OCI-LY1 (cell line): ENCODE measurements at regions not wholly inside any gene's neighbourhood (a gene's known extent, or its start where the extent isn't known, plus 50 kb on each side); places are given as distances from the start of the nearest gene placed in this dataset.

Experiments used
- H2AFZ ChIP-seq: fragments of 200-600 bp; sonication (generic), shearing (Covaris generic); 2 replicates; pipeline ENCODE4 v1.6.0; 2014; ENCODE audit warnings: antibody characterized with exemption, mild to moderate bottlenecking, low read length
- H3F3A ChIP-seq: fragments of 200-600 bp; sonication (generic), shearing (Covaris generic); 2 replicates; pipeline ENCODE4 v1.6.0; 2014; ENCODE audit warnings: mild to moderate bottlenecking, antibody characterized with exemption, low read length, moderate library complexity; ENCODE audit not compliant: insufficient read depth
- H3K27ac ChIP-seq: fragments of 200-600 bp; sonication (generic); 2 replicates; pipeline ENCODE4 v1.5.1; 2014; ENCODE audit warnings: low read length, mixed run types, mild to moderate bottlenecking, low read depth; ENCODE audit not compliant: poor library complexity, severe bottlenecking
- H3K27me3 ChIP-seq: fragments of 200-600 bp; sonication (generic); 2 replicates; pipeline ENCODE4 v1.6.0; 2014; ENCODE audit warnings: antibody characterized with exemption, mild to moderate bottlenecking, low read length, moderate library complexity; ENCODE audit not compliant: insufficient read depth
- H3K36me3 ChIP-seq: fragments of 200-600 bp; sonication (generic); 2 replicates; pipeline ENCODE4 v1.6.1; 2014; ENCODE audit warnings: mild to moderate bottlenecking, antibody characterized with exemption, low read length, moderate library complexity, mixed read lengths; ENCODE audit not compliant: insufficient read depth
- H3K4me1 ChIP-seq: fragments of 200-600 bp; sonication (generic); 2 replicates; pipeline ENCODE4 v1.5.1; 2014; ENCODE audit warnings: mild to moderate bottlenecking, low read length, moderate library complexity; ENCODE audit not compliant: insufficient read depth, severe bottlenecking
- H3K4me2 ChIP-seq: fragments of 200-600 bp; sonication (generic), shearing (Covaris generic); 2 replicates; pipeline ENCODE4 v1.6.1; 2014; ENCODE audit warnings: low read length
- H3K4me3 ChIP-seq: fragments of 200-600 bp; sonication (generic); 2 replicates; pipeline ENCODE4 v1.5.1; 2014; ENCODE audit warnings: low read length, low read depth, mild to moderate bottlenecking, mixed read lengths; ENCODE audit not compliant: poor library complexity, severe bottlenecking
- H3K79me2 ChIP-seq: fragments of 200-600 bp; shearing (Covaris generic); 2 replicates; pipeline ENCODE4 v1.6.1; 2016; ENCODE audit warnings: mixed run types, low read length, mixed read lengths; ENCODE audit not compliant: insufficient read depth
- H3K9ac ChIP-seq: fragments of 200-600 bp; sonication (generic), shearing (Covaris generic); 2 replicates; pipeline ENCODE4 v1.6.1; 2014; ENCODE audit warnings: mild to moderate bottlenecking, low read length, mixed read lengths
- H3K9me2 ChIP-seq: fragments of 200-600 bp; sonication (generic), shearing (Covaris generic); 2 replicates; pipeline ENCODE4 v1.6.1; 2014; ENCODE audit warnings: low read depth, mild to moderate bottlenecking, low read length, mixed read lengths
- H3K9me3 ChIP-seq: fragments of 200-600 bp; shearing (Covaris generic); 2 replicates; pipeline ENCODE4 v1.6.1; 2014; ENCODE audit warnings: low read length, mixed read lengths
- H4K20me1 ChIP-seq: fragments of 200-600 bp; sonication (generic), shearing (Covaris generic); 2 replicates; pipeline ENCODE4 v1.6.0; 2016; ENCODE audit warnings: mild to moderate bottlenecking, low read length; ENCODE audit not compliant: insufficient read depth
- CTCF ChIP-seq: fragments of 200-600 bp; sonication (generic), shearing (Covaris generic); IDR thresholded peaks from 2 replicates; pipeline ENCODE4 v1.5.1; 2017; ENCODE audit warnings: mild to moderate bottlenecking, antibody characterized with exemption, low read length, moderate library complexity, mixed read lengths
- EZH2 ChIP-seq: fragments of 200-600 bp; sonication (generic), shearing (Covaris generic); IDR thresholded peaks from 2 replicates; pipeline ENCODE4 v1.8.0; 2017; ENCODE audit warnings: borderline replicate concordance, mixed run types, mild to moderate bottlenecking, antibody characterized with exemption, low read length, moderate library complexity, mixed read lengths

- H2AFZ ChIP-seq, result no peak overlapping the region
- no peaks in the 10 kb centered on the region for H4K20me1 ChIP-seq
- no peak overlapping the region for H3K4me3 ChIP-seq
- no peaks in the 10 kb centered on the region for H3K9me2 ChIP-seq
- no peaks in the 10 kb centered on the region for H3K79me2 ChIP-seq
- TF ChIP-seq CTCF (no peak), EZH2 (no peak)
- no peaks in the 10 kb centered on the region for H3F3A ChIP-seq
- H3K36me3 ChIP-seq, result no peaks in the 10 kb centered on the region
- no peaks in the 10 kb centered on the region for H3K4me1 ChIP-seq
- H3K27me3 ChIP-seq, result no peaks in the 10 kb centered on the region
- no peaks in the 10 kb centered on the region for H3K9me3 ChIP-seq
- H3K9ac ChIP-seq, result no peak overlapping the region
- H3K4me2 ChIP-seq, result no peak overlapping the region
- H3K27ac ChIP-seq, result no peak overlapping the region
Measured at GRCh38 chr1:239023732-239024360, 362.5 kb upstream of the CHRM3 start.

- Histone ChIP-seq H3K9me2 (no peaks in the 10 kb centered on the region), H3K4me1 (no peaks in the 10 kb centered on the region), H3K27ac (no peak overlapping the region), H3K27me3 (no peaks in the 10 kb centered on the region), H3K9ac (no peak overlapping the region), H4K20me1 (no peaks in the 10 kb centered on the region), H3K4me3 (no peak overlapping the region), H3F3A (no peaks in the 10 kb centered on the region), H3K9me3 (no peaks in the 10 kb centered on the region), H2AFZ (no peak overlapping the region), H3K79me2 (no peaks in the 10 kb centered on the region), H3K4me2 (no peak overlapping the region), H3K36me3 (no peaks in the 10 kb centered on the region)
- TF ChIP-seq CTCF (no peak), EZH2 (no peak)
Measured at GRCh38 chr1:239016337-239016736, 370.0 kb upstream of the CHRM3 start.

- H4K20me1 ChIP-seq, result no peaks in the 10 kb centered on the region
- H3K9me2 ChIP-seq, result no peaks in the 10 kb centered on the region
- no peak overlapping the region for H3K27ac ChIP-seq
- no peak overlapping the region for H3K9ac ChIP-seq
- no peaks in the 10 kb centered on the region for H3K4me1 ChIP-seq
- no peaks in the 10 kb centered on the region for H3K27me3 ChIP-seq
- H3K79me2 ChIP-seq, result no peaks in the 10 kb centered on the region
- H3K4me2 ChIP-seq, result no peak overlapping the region
- no peaks in the 10 kb centered on the region for H3K36me3 ChIP-seq
- H3K4me3 ChIP-seq, result no peak overlapping the region
- H3K9me3 ChIP-seq, result no peaks in the 10 kb centered on the region
- TF ChIP-seq EZH2 (no peak), CTCF (no peak)
- no peak overlapping the region for H2AFZ ChIP-seq
- H3F3A ChIP-seq, result no peaks in the 10 kb centered on the region
Measured at GRCh38 chr1:239011382-239011781, 375.0 kb upstream of the CHRM3 start.
